CD8-positive, alpha-beta memory T cell (primary cell): ENCODE measurements at regions not wholly inside any gene's neighbourhood (a gene's known extent, or its start where the extent isn't known, plus 50 kb on each side); places are given as distances from the start of the nearest gene placed in this dataset.

Experiments
- CTCF ChIA-PET: fragments of 350-600 bp; sonication (Branson Sonifier 250); formaldehyde crosslinking; loops from one replicate; lab custom pipeline; 2021; ENCODE audit warnings: antibody characterized with exemption; lab: Charles Lee
- POLR2A ChIA-PET: fragments of 350-600 bp; sonication (Branson Sonifier 250); formaldehyde crosslinking; loops from one replicate; lab custom pipeline; 2021; ENCODE audit warnings: antibody characterized with exemption; lab: Charles Lee
- DNase-seq, 5 donors: peaks; one replicate each; pipeline versions ENCODE4 v3.0.0 to v3.0.0-alpha.2; 2020 to 2022; ENCODE audit warnings: mixed read lengths in 1 of 5
- H3K27ac ChIP-seq: one replicate; pipeline ENCODE4 v1.7.0; 2013; ENCODE audit warnings: low read depth, mild to moderate bottlenecking, low read length, moderate library complexity
- H3K27me3 ChIP-seq: 2 replicates; pipeline ENCODE4 v1.7.0; 2013; ENCODE audit warnings: low read length, mild to moderate bottlenecking; ENCODE audit not compliant: insufficient read depth, poor library complexity, severe bottlenecking
- H3K36me3 ChIP-seq: 2 replicates; pipeline ENCODE4 v1.7.0; 2013; ENCODE audit warnings: mild to moderate bottlenecking, low read length, moderate library complexity; ENCODE audit not compliant: insufficient read depth
- H3K4me1 ChIP-seq: 2 replicates; pipeline ENCODE4 v1.7.0; 2013; ENCODE audit warnings: mild to moderate bottlenecking, low read length, moderate library complexity; ENCODE audit not compliant: insufficient read depth
- H3K4me3 ChIP-seq: 2 replicates; pipeline ENCODE4 v1.7.0; 2013; ENCODE audit warnings: mild to moderate bottlenecking, low read length
- H3K9me3 ChIP-seq: 2 replicates; pipeline ENCODE4 v1.7.0; 2013; ENCODE audit warnings: mild to moderate bottlenecking, low read length
- H3K27ac Mint-ChIP-seq, 8 donors: one replicate each; pipeline ENCODE4 v1.8.0; 2020 to 2021; ENCODE audit warnings: mixed read lengths in 8 of 8, mild to moderate bottlenecking in 6 of 8, inconsistent platforms in 3 of 8, moderate library complexity in 3 of 8
- H3K27me3 Mint-ChIP-seq, 2 donors: one replicate each; pipeline ENCODE4 v1.8.0; 2020 to 2021; ENCODE audit warnings: mixed read lengths in 2 of 2, mild to moderate bottlenecking in 1 of 2, moderate library complexity in 1 of 2
- H3K36me3 Mint-ChIP-seq, 3 donors: one replicate each; pipeline ENCODE4 v1.8.0; 2020 to 2021; ENCODE audit warnings: mixed read lengths in 3 of 3, inconsistent platforms in 1 of 3, mild to moderate bottlenecking in 1 of 3
- H3K4me1 Mint-ChIP-seq, 3 donors: one replicate each; pipeline ENCODE4 v1.8.0; 2020 to 2021; ENCODE audit warnings: mixed read lengths in 3 of 3, inconsistent platforms in 1 of 3, mild to moderate bottlenecking in 1 of 3
- H3K4me3 Mint-ChIP-seq, 7 donors: one replicate each; pipeline ENCODE4 v1.8.0; 2020 to 2021; ENCODE audit warnings: mixed read lengths in 7 of 7, mild to moderate bottlenecking in 6 of 7, moderate library complexity in 4 of 7, inconsistent platforms in 2 of 7
- H3K9me3 Mint-ChIP-seq, 5 donors: one replicate each; pipeline ENCODE4 v1.8.0; 2020 to 2022; ENCODE audit warnings: mixed read lengths in 5 of 5, mild to moderate bottlenecking in 3 of 5, moderate library complexity in 2 of 5, inconsistent platforms in 1 of 5

GRCh38 chr10:120971671-120972070 lies 120.5 kb downstream of the WDR11 start:
- peaks cover 16 to 40% of the 10 kb centered on the region in 2 donors for H3K27me3 Mint-ChIP-seq
- POLR2A ChIA-PET = no interaction called here
- CTCF ChIA-PET = no interaction called here

GRCh38 chr10:120972259-120972658 lies 121.1 kb downstream of the WDR11 start:
- H3K27ac Mint-ChIP-seq = no peak overlapping the region
- no peaks in the 10 kb centered on the region for H3K4me1 Mint-ChIP-seq
- peaks cover 15 to 40% of the 10 kb centered on the region in 2 donors for H3K27me3 Mint-ChIP-seq
- H3K9me3 Mint-ChIP-seq = peaks cover 0 to 7% (median 5%) of the 10 kb centered on the region in 5 donors
- Histone ChIP-seq H3K27ac (no peak overlapping the region), H3K36me3 (no peaks in the 10 kb centered on the region), H3K27me3 (no peaks in the 10 kb centered on the region), H3K4me3 (no peak overlapping the region), H3K9me3 (no peaks in the 10 kb centered on the region), H3K4me1 (no peaks in the 10 kb centered on the region)
- ChIA-PET POLR2A (no interaction called here), CTCF (no interaction called here)
- no peak for DNase-seq
- H3K36me3 Mint-ChIP-seq = no peaks in the 10 kb centered on the region
- no peak overlapping the region for H3K4me3 Mint-ChIP-seq

More at GRCh38 chr10:120971671-120972070, 120.5 kb downstream of the WDR11 start:
- no peak overlapping the region for H3K27ac Mint-ChIP-seq
- H3K4me3 ChIP-seq = no peak overlapping the region
- peaks cover 0 to 7% (median 5%) of the 10 kb centered on the region in 5 donors for H3K9me3 Mint-ChIP-seq
- no peak overlapping the region for H3K4me3 Mint-ChIP-seq
- no peaks in the 10 kb centered on the region for H3K4me1 ChIP-seq
- no peaks in the 10 kb centered on the region for H3K36me3 Mint-ChIP-seq
- H3K36me3 ChIP-seq = no peaks in the 10 kb centered on the region
- DNase-seq = no peak
- no peaks in the 10 kb centered on the region for H3K9me3 ChIP-seq
- H3K4me1 Mint-ChIP-seq = no peaks in the 10 kb centered on the region
- H3K27ac ChIP-seq = no peak overlapping the region
- no peaks in the 10 kb centered on the region for H3K27me3 ChIP-seq

GRCh38 chr10:120975072-120975867 lies 124.1 kb downstream of the WDR11 start:
- H3K4me3 Mint-ChIP-seq = no peak overlapping the region
- Histone ChIP-seq H3K4me1 (no peaks in the 10 kb centered on the region), H3K4me3 (no peak overlapping the region), H3K36me3 (no peaks in the 10 kb centered on the region), H3K27me3 (no peaks in the 10 kb centered on the region), H3K27ac (no peak overlapping the region), H3K9me3 (no peaks in the 10 kb centered on the region)
- H3K27ac Mint-ChIP-seq = no peak overlapping the region
- ChIA-PET CTCF (no interaction called here), POLR2A (no interaction called here)
- peaks cover 3 to 8% (median 4%) of the 10 kb centered on the region in 3 donors for H3K4me1 Mint-ChIP-seq
- no peak for DNase-seq
- no peaks in the 10 kb centered on the region for H3K36me3 Mint-ChIP-seq
- H3K9me3 Mint-ChIP-seq = peaks cover 0 to 5% (median 0%) of the 10 kb centered on the region in 5 donors
- peaks cover 27 to 49% of the 10 kb centered on the region in 2 donors for H3K27me3 Mint-ChIP-seq

GRCh38 chr10:120975868-120976225 lies 124.7 kb downstream of the WDR11 start:
- Mint-ChIP-seq H3K4me3 (no peak overlapping the region), H3K4me1 (peaks cover 3 to 8% (median 4%) of the 10 kb centered on the region in 3 donors), H3K9me3 (peaks cover 0 to 5% (median 0%) of the 10 kb centered on the region in 5 donors), H3K27me3 (peaks cover 30 to 49% of the 10 kb centered on the region in 2 donors), H3K27ac (no peak overlapping the region), H3K36me3 (no peaks in the 10 kb centered on the region)
- no peaks in the 10 kb centered on the region for H3K36me3 ChIP-seq
- H3K27ac ChIP-seq = no peak overlapping the region
- POLR2A ChIA-PET = no interaction called here
- no peaks in the 10 kb centered on the region for H3K4me1 ChIP-seq
- H3K9me3 ChIP-seq = no peaks in the 10 kb centered on the region
- no peak for DNase-seq
- CTCF ChIA-PET = no interaction called here
- H3K27me3 ChIP-seq = no peaks in the 10 kb centered on the region
- no peak overlapping the region for H3K4me3 ChIP-seq

- CTCF ChIA-PET = no interaction called here
- peaks cover 36 to 65% of the 10 kb centered on the region in 2 donors for H3K27me3 Mint-ChIP-seq
Observed at GRCh38 chr10:120977897-120978296, 126.7 kb downstream of the WDR11 start.

GRCh38 chr10:120978589-120979252 lies 127.6 kb downstream of the WDR11 start:
- Mint-ChIP-seq H3K4me1 (peaks cover 3 to 8% (median 4%) of the 10 kb centered on the region in 3 donors), H3K4me3 (peak overlapping the region in 1 of 7 donors; percentile 32), H3K27me3 (peaks cover 36 to 68% of the 10 kb centered on the region in 2 donors), H3K36me3 (no peaks in the 10 kb centered on the region), H3K9me3 (peaks cover 0 to 5% (median 0%) of the 10 kb centered on the region in 5 donors), H3K27ac (no peak overlapping the region)
- ChIA-PET CTCF (no interaction called here), POLR2A (no interaction called here)
- Histone ChIP-seq H3K27ac (no peak overlapping the region), H3K9me3 (no peaks in the 10 kb centered on the region), H3K4me1 (no peaks in the 10 kb centered on the region), H3K27me3 (no peaks in the 10 kb centered on the region), H3K36me3 (no peaks in the 10 kb centered on the region), H3K4me3 (no peak overlapping the region)
- no peak for DNase-seq

More at GRCh38 chr10:120977897-120978296, 126.7 kb downstream of the WDR11 start:
- Histone ChIP-seq H3K4me1 (no peaks in the 10 kb centered on the region), H3K9me3 (no peaks in the 10 kb centered on the region), H3K27me3 (no peaks in the 10 kb centered on the region), H3K36me3 (no peaks in the 10 kb centered on the region), H3K27ac (no peak overlapping the region), H3K4me3 (no peak overlapping the region)
- POLR2A ChIA-PET = no interaction called here
- peaks cover 3 to 8% (median 4%) of the 10 kb centered on the region in 3 donors for H3K4me1 Mint-ChIP-seq
- no peak overlapping the region for H3K27ac Mint-ChIP-seq
- no peak overlapping the region for H3K4me3 Mint-ChIP-seq
- H3K36me3 Mint-ChIP-seq = no peaks in the 10 kb centered on the region
- no peak for DNase-seq
- H3K9me3 Mint-ChIP-seq = peaks cover 0 to 5% (median 0%) of the 10 kb centered on the region in 5 donors

- POLR2A ChIA-PET = no interaction called here
- CTCF ChIA-PET = no interaction called here
- H3K4me1 ChIP-seq = no peaks in the 10 kb centered on the region
- Mint-ChIP-seq H3K9me3 (peaks cover 0 to 4% (median 0%) of the 10 kb centered on the region in 5 donors), H3K36me3 (no peaks in the 10 kb centered on the region), H3K4me3 (peak overlapping the region in 6 of 7 donors; percentile 14 to 68 (median 52)), H3K27ac (peak overlapping the region in 1 of 8 donors; percentile 47), H3K27me3 (peaks cover 32 to 59% of the 10 kb centered on the region in 2 donors), H3K4me1 (peaks cover 3 to 8% (median 4%) of the 10 kb centered on the region in 3 donors)
- H3K36me3 ChIP-seq = no peaks in the 10 kb centered on the region
- no peaks in the 10 kb centered on the region for H3K27me3 ChIP-seq
- H3K9me3 ChIP-seq = no peaks in the 10 kb centered on the region
- DNase-seq = no peak
- no peak overlapping the region for H3K27ac ChIP-seq
- H3K4me3 ChIP-seq = no peak overlapping the region
Observed at GRCh38 chr10:120979435-120980278, 128.5 kb downstream of the WDR11 start.
